ENCODE measurements at regions not wholly inside any gene's neighbourhood (a gene's known extent, or its start where the extent isn't known, plus 50 kb on each side); places are given as distances from the start of the nearest gene placed in this dataset.

DNA sequence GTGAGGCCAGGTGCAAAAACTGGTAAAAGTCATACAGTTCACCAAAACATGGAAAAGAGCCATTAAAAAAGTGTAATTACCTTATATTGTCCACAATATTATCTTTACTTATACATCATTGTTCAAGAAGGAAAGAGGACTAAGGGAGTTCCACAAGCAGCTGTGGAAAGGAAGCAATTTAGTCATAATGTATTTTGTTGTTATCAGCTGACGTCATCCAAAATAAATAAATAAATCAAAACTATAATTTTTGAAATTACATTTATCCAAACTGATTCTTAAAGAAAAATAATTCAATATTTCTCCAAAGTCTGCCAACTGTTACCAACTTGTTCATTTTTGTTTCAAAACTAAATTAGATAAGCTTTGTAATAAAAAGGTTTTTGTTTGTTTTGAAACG, 256.1 kb upstream of the CNTNAP5 start:
- Histone ChIP-seq H3K27me3 (ENCODE audit: control insufficient read depth in 1 of 2, insufficient read depth in 2 of 2, low read length in 2 of 2) (no peaks in the 10 kb centered on the region), H3K36me3 (ENCODE audit: insufficient read depth, low read length) (no peaks in the 10 kb centered on the region), H3K4me3 (ENCODE audit: low read length) (no peak overlapping the region), H3K9me3 (ENCODE audit: control insufficient read depth in 1 of 2, insufficient read depth in 1 of 2, low read length in 2 of 2) (peaks cover 0 to 8% of the 10 kb centered on the region in 2 experiments), H3K4me1 (ENCODE audit: insufficient read depth, low read length) (no peaks in the 10 kb centered on the region), H3K27ac (ENCODE audit: low read depth in 1 of 2, low read length in 2 of 2) (no peak overlapping the region)
- POLR2A ChIA-PET, result no interaction called here
- ATAC-seq (ENCODE audit: poor library complexity) (no peak), DNase-seq (no peak)
- Mint-ChIP-seq H3K27ac (no peak overlapping the region), H3K27me3 (no peaks in the 10 kb centered on the region), H3K4me3 (no peak overlapping the region), H3K36me3 (ENCODE audit: low read depth) (no peaks in the 10 kb centered on the region), H3K9me3 (peaks cover 5% of the 10 kb centered on the region), H3K4me1 (ENCODE audit: low read depth) (no peaks in the 10 kb centered on the region)
- TF ChIP-seq, protein P1, sequence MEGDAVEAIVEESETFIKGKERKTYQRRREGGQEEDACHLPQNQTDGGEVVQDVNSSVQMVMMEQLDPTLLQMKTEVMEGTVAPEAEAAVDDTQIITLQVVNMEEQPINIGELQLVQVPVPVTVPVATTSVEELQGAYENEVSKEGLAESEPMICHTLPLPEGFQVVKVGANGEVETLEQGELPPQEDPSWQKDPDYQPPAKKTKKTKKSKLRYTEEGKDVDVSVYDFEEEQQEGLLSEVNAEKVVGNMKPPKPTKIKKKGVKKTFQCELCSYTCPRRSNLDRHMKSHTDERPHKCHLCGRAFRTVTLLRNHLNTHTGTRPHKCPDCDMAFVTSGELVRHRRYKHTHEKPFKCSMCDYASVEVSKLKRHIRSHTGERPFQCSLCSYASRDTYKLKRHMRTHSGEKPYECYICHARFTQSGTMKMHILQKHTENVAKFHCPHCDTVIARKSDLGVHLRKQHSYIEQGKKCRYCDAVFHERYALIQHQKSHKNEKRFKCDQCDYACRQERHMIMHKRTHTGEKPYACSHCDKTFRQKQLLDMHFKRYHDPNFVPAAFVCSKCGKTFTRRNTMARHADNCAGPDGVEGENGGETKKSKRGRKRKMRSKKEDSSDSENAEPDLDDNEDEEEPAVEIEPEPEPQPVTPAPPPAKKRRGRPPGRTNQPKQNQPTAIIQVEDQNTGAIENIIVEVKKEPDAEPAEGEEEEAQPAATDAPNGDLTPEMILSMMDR (IDR thresholded peaks at IDR 0.05), result no peak
- intact Hi-C loops (cut with DNase I, micrococcal nuclease), result no loop called here
- CTCF ChIA-PET, result no interaction called here

DNA sequence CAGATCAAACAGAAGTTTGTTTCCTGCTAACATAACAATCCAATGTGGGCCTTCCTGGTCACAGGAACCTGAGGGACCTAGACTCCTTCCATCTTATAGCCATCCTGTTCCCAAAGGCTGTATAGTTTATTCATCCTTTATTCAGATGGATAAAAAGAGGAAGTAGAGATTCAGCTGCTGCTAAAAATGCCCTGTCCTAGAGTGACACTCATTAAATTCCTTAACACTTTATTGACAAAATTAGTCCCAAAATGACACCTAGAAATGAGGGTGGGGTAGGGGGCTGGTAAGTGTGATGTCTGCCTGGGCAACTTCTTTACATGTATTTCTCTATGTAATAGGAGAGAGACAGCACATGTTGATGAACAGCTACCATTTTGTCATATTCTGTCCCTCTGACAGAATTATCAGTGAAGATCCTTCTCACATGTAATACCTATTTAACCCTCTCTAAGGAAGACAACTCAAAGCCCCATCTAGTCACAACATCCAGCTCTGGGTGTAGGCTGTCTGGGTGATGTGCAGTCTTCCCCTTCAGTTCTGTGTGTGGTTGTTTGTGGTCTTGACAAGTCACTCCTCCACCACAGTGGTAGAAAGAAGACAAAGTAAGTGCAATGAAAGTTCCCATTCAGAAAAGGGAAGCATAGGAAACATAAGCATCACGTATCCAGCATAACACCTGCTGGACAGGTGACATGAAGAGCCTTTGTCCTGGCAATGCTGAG, 253.9 kb upstream of the CNTNAP5 start:
- H3K9me3 ChIP-seq (ENCODE audit: control insufficient read depth in 1 of 2, insufficient read depth in 1 of 2, low read length in 2 of 2), result peaks cover 0 to 8% of the 10 kb centered on the region in 2 experiments
- H3K4me3 ChIP-seq (ENCODE audit: low read length), result no peak overlapping the region
- no peaks in the 10 kb centered on the region for H3K4me1 Mint-ChIP-seq (ENCODE audit: low read depth)
- H3K9me3 Mint-ChIP-seq, result peaks cover 4% of the 10 kb centered on the region
- H3K4me1 ChIP-seq (ENCODE audit: insufficient read depth, low read length), result no peaks in the 10 kb centered on the region
- CTCF ChIA-PET, result interaction anchor here (0.6 kb wide), 1 partner anchor 7 kb away, joined by 3 read pairs; no protein-coding TSS in a partner anchor
- no peak overlapping the region for H3K27ac Mint-ChIP-seq
- intact Hi-C loops (cut with DNase I, micrococcal nuclease), result no loop called here
- TF ChIP-seq, protein P1 (IDR thresholded peaks at IDR 0.05), result no peak
- H3K27me3 ChIP-seq (ENCODE audit: control insufficient read depth in 1 of 2, insufficient read depth in 2 of 2, low read length in 2 of 2), result no peaks in the 10 kb centered on the region
- no peak overlapping the region for H3K4me3 Mint-ChIP-seq
- POLR2A ChIA-PET, result no interaction called here
- no peaks in the 10 kb centered on the region for H3K36me3 Mint-ChIP-seq (ENCODE audit: low read depth)
- no peaks in the 10 kb centered on the region for H3K36me3 ChIP-seq (ENCODE audit: insufficient read depth, low read length)
- no peaks in the 10 kb centered on the region for H3K27me3 Mint-ChIP-seq
- DNase-seq (no peak), ATAC-seq (ENCODE audit: poor library complexity) (no peak)
- H3K27ac ChIP-seq (ENCODE audit: low read depth in 1 of 2, low read length in 2 of 2), result no peak overlapping the region

DNA sequence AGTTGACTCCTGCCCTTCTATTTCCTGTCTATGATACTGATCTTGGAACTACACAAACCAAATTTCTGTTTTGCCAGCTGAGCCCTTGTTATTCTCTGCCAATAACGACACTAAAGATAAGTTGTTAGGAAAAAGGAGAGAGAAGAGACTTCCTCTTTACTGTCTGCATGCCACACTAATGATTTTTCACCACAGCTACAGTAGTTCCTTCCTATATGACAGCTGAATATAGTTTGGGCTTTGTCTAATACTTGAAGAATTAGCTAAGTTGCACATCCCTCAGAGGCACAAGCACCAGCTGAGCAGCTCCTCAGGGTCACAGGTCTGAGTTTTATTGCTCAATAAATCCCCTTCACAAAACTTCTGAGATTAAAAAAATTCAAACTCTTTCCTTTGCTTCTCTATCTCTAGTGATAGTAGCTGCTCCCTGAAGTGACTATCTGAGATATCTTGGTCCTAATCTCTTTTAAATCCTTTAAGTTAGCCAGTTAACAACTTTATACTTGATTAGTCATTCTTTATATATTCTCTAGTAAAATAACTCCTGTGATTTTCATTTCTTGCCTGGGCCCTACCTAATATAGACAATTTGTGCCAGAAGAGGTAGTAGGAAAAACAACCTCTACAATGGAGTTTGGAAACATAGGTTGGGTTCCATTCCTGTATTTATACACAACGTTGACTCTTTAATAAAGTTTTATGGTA, 253.0 kb upstream of the CNTNAP5 start:
- ChIA-PET POLR2A (no interaction called here), CTCF (no interaction called here)
- intact Hi-C loops (cut with DNase I, micrococcal nuclease), result no loop called here
- Mint-ChIP-seq H3K36me3 (ENCODE audit: low read depth) (no peaks in the 10 kb centered on the region), H3K27ac (no peak overlapping the region), H3K9me3 (peaks cover 4% of the 10 kb centered on the region), H3K4me1 (ENCODE audit: low read depth) (no peaks in the 10 kb centered on the region), H3K4me3 (no peak overlapping the region), H3K27me3 (no peaks in the 10 kb centered on the region)
- DNase-seq (no peak), ATAC-seq (ENCODE audit: poor library complexity) (no peak)
- Histone ChIP-seq H3K9me3 (ENCODE audit: control insufficient read depth in 1 of 2, insufficient read depth in 1 of 2, low read length in 2 of 2) (peaks cover 0 to 7% of the 10 kb centered on the region in 2 experiments), H3K27ac (ENCODE audit: low read depth in 1 of 2, low read length in 2 of 2) (no peak overlapping the region), H3K4me3 (ENCODE audit: low read length) (no peak overlapping the region), H3K4me1 (ENCODE audit: insufficient read depth, low read length) (no peaks in the 10 kb centered on the region), H3K27me3 (ENCODE audit: control insufficient read depth in 1 of 2, insufficient read depth in 2 of 2, low read length in 2 of 2) (no peaks in the 10 kb centered on the region), H3K36me3 (ENCODE audit: insufficient read depth, low read length) (no peaks in the 10 kb centered on the region)
- TF ChIP-seq, protein P1 (IDR thresholded peaks at IDR 0.05), result no peak
